Neural progenitor cell (in vitro differentiated cells): ENCODE measurements at regions not wholly inside any gene's neighbourhood (a gene's known extent, or its start where the extent isn't known, plus 50 kb on each side); places are given as distances from the start of the nearest gene placed in this dataset.

ENCODE experiments used
- DNase-seq: peaks from one replicate; pipeline ENCODE4 v3.0.0-alpha.2; 2016; ENCODE audit warnings: low spot score
- H2AFZ ChIP-seq: fragments of 200-600 bp; sonication (generic); replicated peaks from 2 replicates; pipeline ENCODE4 v1.6.1; 2016; ENCODE audit warnings: antibody characterized with exemption
- H3F3A ChIP-seq: fragments of 200-600 bp; sonication (generic); 2 replicates; pipeline ENCODE4 v1.6.1; 2016; ENCODE audit warnings: antibody characterized with exemption, low read depth
- H3K27ac ChIP-seq: fragments of 200-600 bp; sonication (generic); 2 replicates; pipeline ENCODE4 v1.5.1; 2016; ENCODE audit warnings: mild to moderate bottlenecking
- H3K27me3 ChIP-seq: fragments of 200-600 bp; sonication (generic); 2 replicates; pipeline ENCODE4 v1.6.1; 2016; ENCODE audit warnings: mild to moderate bottlenecking, moderate library complexity
- H3K36me3 ChIP-seq: fragments of 200-600 bp; sonication (generic); 2 replicates; pipeline ENCODE4 v1.5.1; 2016
- H3K4me1 ChIP-seq: fragments of 200-600 bp; sonication (generic); 2 replicates; pipeline ENCODE4 v1.6.1; 2016; ENCODE audit warnings: mixed run types
- H3K4me2 ChIP-seq: fragments of 200-600 bp; sonication (generic); 2 replicates; pipeline ENCODE4 v1.6.1; 2016
- H3K4me3 ChIP-seq: fragments of 200-600 bp; sonication (generic); 2 replicates; pipeline ENCODE4 v1.5.1; 2016
- H3K79me2 ChIP-seq: fragments of 200-600 bp; sonication (generic); 2 replicates; pipeline ENCODE4 v1.6.1; 2016; ENCODE audit warnings: low read depth
- H3K9ac ChIP-seq: fragments of 200-600 bp; sonication (generic); 2 replicates; pipeline ENCODE4 v1.6.1; 2016
- H3K9me3 ChIP-seq: fragments of 200-600 bp; sonication (generic); 2 replicates; pipeline ENCODE4 v1.5.1; 2016; ENCODE audit warnings: low read depth
- H4K20me1 ChIP-seq: fragments of 200-600 bp; sonication (generic); 2 replicates; pipeline ENCODE4 v1.6.1; 2016; ENCODE audit warnings: low read depth
- H3K27ac Mint-ChIP-seq: 3 replicates; pipeline ENCODE4 v1.8.0; 2021; ENCODE audit warnings: mixed read lengths
- H3K27me3 Mint-ChIP-seq: 2 replicates; pipeline ENCODE4 v1.8.0; 2022; ENCODE audit warnings: low read depth, mild to moderate bottlenecking, inconsistent platforms, moderate library complexity, mixed read lengths; ENCODE audit not compliant: insufficient read depth
- H3K36me3 Mint-ChIP-seq: 3 replicates; pipeline ENCODE4 v1.8.0; 2021; ENCODE audit warnings: mixed read lengths
- H3K4me1 Mint-ChIP-seq: 3 replicates; pipeline ENCODE4 v1.8.0; 2021; ENCODE audit warnings: mixed read lengths
- H3K4me3 Mint-ChIP-seq: 3 replicates; pipeline ENCODE4 v1.8.0; 2021; ENCODE audit warnings: mild to moderate bottlenecking, moderate library complexity, mixed read lengths
- H3K9me3 Mint-ChIP-seq: 3 replicates; pipeline ENCODE4 v1.8.0; 2020; ENCODE audit warnings: mixed read lengths
- CTCF ChIP-seq: fragments of 200-600 bp; sonication (generic); IDR thresholded peaks from 2 replicates; pipeline ENCODE4 v1.5.1; 2017; ENCODE audit warnings: antibody characterized with exemption, mild to moderate bottlenecking
- EZH2 ChIP-seq: fragments of 200-600 bp; sonication (generic); IDR thresholded peaks from 2 replicates; pipeline ENCODE4 v1.6.1; 2017; ENCODE audit warnings: antibody characterized with exemption, mild to moderate bottlenecking, moderate library complexity
- EZH2phosphoT487 ChIP-seq: fragments of 200-600 bp; sonication (generic); IDR thresholded peaks from 2 replicates; pipeline ENCODE4 v1.6.1; 2017; ENCODE audit warnings: antibody characterized with exemption

GRCh38 chrX:40279762-40280161, 182.0 kb upstream of the BCOR start:
- H3K79me2 ChIP-seq: no peaks in the 10 kb centered on the region
- H4K20me1 ChIP-seq: no peaks in the 10 kb centered on the region
- H2AFZ ChIP-seq: no peak overlapping the region
- no peaks in the 10 kb centered on the region for H3K27me3 ChIP-seq
- peaks cover 15% of the 10 kb centered on the region for H3K9me3 Mint-ChIP-seq
- H3K27ac Mint-ChIP-seq: no peak overlapping the region
- H3K4me1 ChIP-seq: no peaks in the 10 kb centered on the region
- H3K4me1 Mint-ChIP-seq: peaks cover 8% of the 10 kb centered on the region
- TF ChIP-seq EZH2 (no peak), CTCF (no peak), EZH2phosphoT487 (no peak)
- H3K36me3 Mint-ChIP-seq: no peaks in the 10 kb centered on the region
- H3K9me3 ChIP-seq: no peaks in the 10 kb centered on the region
- H3K4me2 ChIP-seq: no peak overlapping the region
- H3K4me3 Mint-ChIP-seq: no peak overlapping the region
- no peaks in the 10 kb centered on the region for H3K36me3 ChIP-seq
- H3F3A ChIP-seq: no peaks in the 10 kb centered on the region
- no peak overlapping the region for H3K27ac ChIP-seq
- H3K27me3 Mint-ChIP-seq: peaks cover 12% of the 10 kb centered on the region
- H3K4me3 ChIP-seq: no peak overlapping the region
- H3K9ac ChIP-seq: no peak overlapping the region
- no peak for DNase-seq

GRCh38 chrX:40279091-40279430, 181.3 kb upstream of the BCOR start:
- no peak overlapping the region for H3K9ac ChIP-seq
- H3F3A ChIP-seq: no peaks in the 10 kb centered on the region
- no peaks in the 10 kb centered on the region for H3K27me3 ChIP-seq
- DNase-seq: no peak
- TF ChIP-seq EZH2 (no peak), CTCF (no peak), EZH2phosphoT487 (no peak)
- no peaks in the 10 kb centered on the region for H3K4me1 ChIP-seq
- peaks cover 8% of the 10 kb centered on the region for H3K4me1 Mint-ChIP-seq
- peaks cover 12% of the 10 kb centered on the region for H3K27me3 Mint-ChIP-seq
- no peaks in the 10 kb centered on the region for H3K79me2 ChIP-seq
- no peaks in the 10 kb centered on the region for H4K20me1 ChIP-seq
- H3K36me3 Mint-ChIP-seq: no peaks in the 10 kb centered on the region
- H2AFZ ChIP-seq: no peak overlapping the region
- no peak overlapping the region for H3K27ac ChIP-seq
- H3K27ac Mint-ChIP-seq: no peak overlapping the region
- no peaks in the 10 kb centered on the region for H3K9me3 ChIP-seq
- H3K36me3 ChIP-seq: no peaks in the 10 kb centered on the region
- no peak overlapping the region for H3K4me2 ChIP-seq
- no peak overlapping the region for H3K4me3 ChIP-seq
- peaks cover 15% of the 10 kb centered on the region for H3K9me3 Mint-ChIP-seq
- no peak overlapping the region for H3K4me3 Mint-ChIP-seq

DNA sequence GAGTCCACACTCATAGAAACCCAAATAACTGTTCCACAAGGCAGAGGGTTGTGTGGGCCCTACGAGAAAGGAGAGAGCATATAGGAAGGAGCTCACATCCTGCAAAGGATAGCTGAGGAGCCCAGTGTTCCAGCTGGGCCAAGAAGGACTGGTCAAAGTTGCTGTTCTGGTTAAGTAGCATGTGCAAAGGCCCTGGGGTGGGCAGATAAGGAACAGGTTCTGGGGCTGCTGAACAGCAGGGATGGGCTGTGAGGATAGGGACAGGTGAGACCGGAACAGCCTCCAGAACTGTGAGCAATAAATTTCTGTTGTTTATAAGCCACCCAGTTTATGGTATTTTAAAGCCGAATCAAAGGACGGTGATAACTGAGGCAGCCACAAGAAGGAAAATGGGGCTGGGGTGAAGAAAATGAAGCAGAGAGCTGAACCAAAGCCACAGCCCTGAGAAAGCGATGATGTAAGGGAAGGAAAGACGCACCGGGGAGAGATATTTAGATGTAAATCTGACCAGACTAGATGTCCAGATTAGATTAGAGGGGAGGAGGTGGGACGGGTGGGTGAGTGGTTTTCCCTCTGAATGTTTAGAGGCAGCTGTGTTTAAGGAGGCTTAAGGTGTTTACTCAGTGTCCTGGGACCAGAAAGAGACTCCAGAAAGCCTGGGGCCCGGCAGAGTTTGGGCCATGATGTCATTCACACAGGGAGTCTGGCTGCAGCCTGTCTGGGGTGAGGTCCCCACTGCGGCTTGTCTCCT, 180.8 kb upstream of the BCOR start:
- Mint-ChIP-seq H3K27ac (no peak overlapping the region), H3K4me3 (no peak overlapping the region), H3K27me3 (peaks cover 15% of the 10 kb centered on the region), H3K9me3 (peaks cover 15% of the 10 kb centered on the region), H3K36me3 (no peaks in the 10 kb centered on the region), H3K4me1 (peaks cover 8% of the 10 kb centered on the region)
- Histone ChIP-seq H3K27ac (no peak overlapping the region), H3K9ac (no peak overlapping the region), H3K9me3 (no peaks in the 10 kb centered on the region), H3K4me1 (no peaks in the 10 kb centered on the region), H3K79me2 (no peaks in the 10 kb centered on the region), H4K20me1 (no peaks in the 10 kb centered on the region), H3K4me2 (no peak overlapping the region), H3K27me3 (no peaks in the 10 kb centered on the region), H2AFZ (no peak overlapping the region), H3K4me3 (no peak overlapping the region), H3K36me3 (no peaks in the 10 kb centered on the region), H3F3A (no peaks in the 10 kb centered on the region)
- TF ChIP-seq EZH2phosphoT487 (no peak), CTCF (no peak), EZH2 (no peak)
- no peak for DNase-seq
